Ishikawa (cell line): ENCODE measurements at regions not wholly inside any gene's neighbourhood (a gene's known extent, or its start where the extent isn't known, plus 50 kb on each side); places are given as distances from the start of the nearest gene placed in this dataset.

Experiments
- CEBPB ChIP-seq: IDR thresholded peaks from 2 replicates; pipeline ENCODE4 v1.6.1; 2012
- CREB1 ChIP-seq: IDR thresholded peaks from 2 replicates; pipeline ENCODE4 v1.6.1; 2012; ENCODE audit warnings: low read depth
- EGR1 ChIP-seq: IDR thresholded peaks from 2 replicates; pipeline ENCODE4 v1.6.1; 2012
- EP300 ChIP-seq: IDR thresholded peaks from 2 replicates; pipeline ENCODE4 v1.6.1; 2012; ENCODE audit warnings: borderline replicate concordance
- FOXM1 ChIP-seq: IDR thresholded peaks from 2 replicates; pipeline ENCODE4 v1.6.1; 2012; ENCODE audit warnings: low read depth, borderline replicate concordance
- MAX ChIP-seq: IDR thresholded peaks from 2 replicates; pipeline ENCODE4 v1.6.1; 2012
- NFIC ChIP-seq: IDR thresholded peaks from 2 replicates; pipeline ENCODE4 v1.6.1; 2012
- RAD21 ChIP-seq: IDR thresholded peaks from 2 replicates; pipeline ENCODE4 v1.6.1; 2012; ENCODE audit warnings: low read depth
- REST ChIP-seq: IDR thresholded peaks from 2 replicates; pipeline ENCODE4 v1.6.1; 2012; ENCODE audit warnings: low read depth, mild to moderate bottlenecking
- TAF1 ChIP-seq: IDR thresholded peaks from 2 replicates; pipeline ENCODE4 v1.6.1; 2012; ENCODE audit warnings: low read depth, mild to moderate bottlenecking
- TCF12 ChIP-seq: IDR thresholded peaks from 2 replicates; pipeline ENCODE4 v1.6.1; 2012; ENCODE audit warnings: low read depth
- TEAD4 ChIP-seq: IDR thresholded peaks from 2 replicates; pipeline ENCODE4 v1.6.1; 2012
- USF1 ChIP-seq: IDR thresholded peaks from 2 replicates; pipeline ENCODE4 v1.6.1; 2012
- YY1 ChIP-seq: IDR thresholded peaks from 2 replicates; pipeline ENCODE4 v1.6.1; 2012; ENCODE audit warnings: low read depth
- ZBTB7A ChIP-seq: IDR thresholded peaks from 2 replicates; pipeline ENCODE4 v1.6.1; 2012; ENCODE audit warnings: low read depth

DNA sequence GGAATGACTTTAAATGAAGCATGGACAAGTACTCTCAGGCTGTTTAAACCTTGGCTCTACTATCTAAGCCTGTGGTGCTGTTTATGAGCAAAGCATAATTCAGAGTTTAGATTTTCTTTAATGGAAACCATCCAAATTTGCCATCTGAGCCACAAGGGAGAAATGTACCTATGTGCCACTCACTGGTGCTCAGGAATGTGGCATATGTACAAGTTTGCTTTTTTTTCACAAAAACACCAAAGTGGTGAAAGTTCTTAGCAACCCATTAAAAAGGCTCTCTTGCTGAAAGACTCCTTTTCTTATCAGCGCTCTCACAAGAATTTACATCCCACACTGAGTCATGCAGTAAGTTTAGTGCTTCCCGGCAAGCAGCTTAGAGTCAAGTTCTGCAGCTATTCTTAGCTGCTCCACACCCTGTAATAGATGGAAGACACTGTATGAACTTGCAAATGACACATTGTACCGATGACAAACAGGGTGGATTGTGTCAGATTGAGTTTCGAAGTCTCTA is 57.3 kb upstream of the MLIP start:
- TF ChIP-seq RAD21: no peak

- TF ChIP-seq TAF1 (no peak), YY1 (no peak), TEAD4 (no peak), RAD21 (no peak), ZBTB7A (no peak), CEBPB (no peak), EP300 (no peak), FOXM1 (no peak), EGR1 (no peak), CREB1 (no peak), NFIC (no peak), MAX (no peak), TCF12 (no peak), USF1 (no peak), REST (no peak)
Measured at GRCh38 chr6:54056105-54056504, 55.1 kb upstream of the MLIP start.

DNA sequence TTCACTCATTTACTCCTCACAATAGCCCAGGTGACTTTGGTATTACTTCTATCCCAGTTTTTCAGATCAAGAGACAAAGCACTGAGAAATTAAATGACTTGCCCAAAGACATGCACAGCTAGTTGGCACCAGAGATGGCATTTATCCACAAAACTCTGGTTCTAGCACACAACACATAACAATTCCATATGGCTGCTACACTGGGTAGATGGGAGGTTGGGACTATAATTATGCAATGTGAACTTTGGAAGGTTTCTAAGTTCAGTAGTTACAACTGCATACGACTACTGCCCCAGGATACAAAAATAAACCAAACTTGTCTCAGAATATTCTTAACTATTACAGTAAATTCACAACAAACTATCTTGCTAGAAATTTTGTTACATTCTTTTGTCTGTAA is 54.2 kb upstream of the MLIP start:
- TF ChIP-seq FOXM1 (no peak), TCF12 (no peak), TEAD4 (no peak), EP300 (no peak), RAD21 (no peak), ZBTB7A (no peak)

- TF ChIP-seq EP300: no peak
- no peak for TF ChIP-seq USF1
- no peak for TF ChIP-seq CEBPB
- TF ChIP-seq TEAD4: no peak
- TF ChIP-seq FOXM1: no peak
- TF ChIP-seq CREB1: no peak
- no peak for TF ChIP-seq MAX
- TF ChIP-seq REST: no peak
- no peak for TF ChIP-seq NFIC
- TF ChIP-seq ZBTB7A: no peak
- TF ChIP-seq TCF12: no peak
- no peak for TF ChIP-seq YY1
- TF ChIP-seq EGR1: no peak
- no peak for TF ChIP-seq RAD21
- TF ChIP-seq TAF1: no peak
Measured at GRCh38 chr6:54058236-54058635, 53.0 kb upstream of the MLIP start.

DNA sequence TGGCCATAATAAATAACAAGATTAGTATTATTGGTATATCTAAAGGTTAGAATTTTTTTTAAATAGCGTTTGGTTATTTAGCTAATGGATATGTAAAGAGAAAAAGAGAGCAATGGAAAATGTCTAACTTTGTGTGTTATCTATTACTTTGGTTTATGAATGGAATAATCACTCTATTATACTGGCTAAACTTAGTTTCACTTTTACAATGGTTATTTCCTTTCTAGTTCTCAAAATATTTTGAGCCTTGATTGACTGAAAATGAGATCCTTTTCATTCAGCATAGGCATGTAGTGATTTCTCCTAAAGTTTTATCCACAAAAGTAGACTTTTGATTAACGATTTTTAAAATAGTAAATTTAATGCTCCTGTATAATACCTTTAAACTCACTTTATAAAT is 51.6 kb upstream of the MLIP start:
- TF ChIP-seq USF1 (no peak), MAX (no peak), REST (no peak), CREB1 (no peak), ZBTB7A (no peak), TCF12 (no peak)
